PFSK-1 (cell line): ENCODE measurements at regions not wholly inside any gene's neighbourhood (a gene's known extent, or its start where the extent isn't known, plus 50 kb on each side); places are given as distances from the start of the nearest gene placed in this dataset.

ENCODE experiments used
- FOXP2 ChIP-seq: optimal IDR thresholded peaks from 2 replicates; pipeline ENCODE3; 2011; ENCODE audit warnings: borderline replicate concordance, control low read depth, inconsistent platforms; ENCODE audit not compliant: insufficient read depth; ENCODE audit errors: extremely low read length, extremely low read depth
- POLR2AphosphoS5 ChIP-seq: IDR thresholded peaks from 2 replicates; pipeline ENCODE4 v1.6.1; 2012; ENCODE audit warnings: low read depth, mild to moderate bottlenecking, control low read depth, low read length, moderate library complexity
- REST ChIP-seq, 2 experiments: IDR thresholded peaks; 2 replicates each; pipeline versions ENCODE4 v1.6.1 to v1.8.0; 2011 to 2012; ENCODE audit warnings: low read depth in 2 of 2, low read length in 2 of 2, control low read depth in 1 of 2, inconsistent platforms in 1 of 2, mild to moderate bottlenecking in 1 of 2, moderate library complexity in 1 of 2; ENCODE audit not compliant: insufficient read depth in 1 of 2
- SIN3A ChIP-seq: IDR thresholded peaks from 2 replicates; pipeline ENCODE4 v1.6.1; 2012; ENCODE audit warnings: mild to moderate bottlenecking, low read length, moderate library complexity, borderline replicate concordance; ENCODE audit not compliant: insufficient read depth
- TAF1 ChIP-seq: IDR thresholded peaks from 2 replicates; pipeline ENCODE4 v1.6.1; 2012; ENCODE audit warnings: low read length, control low read depth, borderline replicate concordance; ENCODE audit not compliant: insufficient read depth

- TF ChIP-seq SIN3A (no peak), FOXP2 (no peak), POLR2AphosphoS5 (no peak), REST (IDR thresholded peaks at IDR 0.05; ENCODE audit: insufficient read depth in 1 of 2, low read depth in 2 of 2, low read length in 2 of 2) (no peak), TAF1 (no peak)
Measured at GRCh38 chr2:67841711-67842110, 221.1 kb downstream of the C1D start.

DNA sequence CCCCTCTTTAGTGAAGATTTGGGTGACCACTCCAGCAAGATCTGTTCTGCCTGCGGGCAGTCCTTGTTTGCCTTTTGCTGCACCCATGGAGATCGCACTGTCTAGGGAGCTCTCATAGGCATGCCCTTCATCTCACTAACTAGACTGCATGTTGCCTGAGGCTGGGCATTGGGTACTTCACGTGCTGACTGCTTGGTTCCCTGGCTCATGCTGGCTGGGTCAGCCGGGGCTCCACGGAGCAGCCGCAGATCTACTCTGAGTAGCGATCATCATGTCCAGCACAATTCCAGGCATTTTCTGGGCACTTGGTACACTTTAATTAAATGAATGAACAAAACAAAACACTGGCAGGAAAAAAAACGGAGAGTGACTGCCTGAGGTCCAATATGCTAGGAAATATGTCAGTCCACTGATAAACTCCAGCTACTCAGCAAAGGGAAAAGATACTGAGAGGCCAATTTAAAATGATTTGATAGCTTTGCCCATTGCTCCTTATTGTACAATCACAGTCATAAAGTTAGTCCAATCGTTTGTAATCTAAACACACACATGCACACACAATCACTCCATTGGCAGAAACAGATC lies 220.3 kb downstream of the C1D start:
- TF ChIP-seq TAF1 (no peak), REST (IDR thresholded peaks at IDR 0.05; ENCODE audit: insufficient read depth in 1 of 2, low read depth in 2 of 2, low read length in 2 of 2) (no peak), FOXP2 (no peak), SIN3A (no peak), POLR2AphosphoS5 (no peak)

DNA sequence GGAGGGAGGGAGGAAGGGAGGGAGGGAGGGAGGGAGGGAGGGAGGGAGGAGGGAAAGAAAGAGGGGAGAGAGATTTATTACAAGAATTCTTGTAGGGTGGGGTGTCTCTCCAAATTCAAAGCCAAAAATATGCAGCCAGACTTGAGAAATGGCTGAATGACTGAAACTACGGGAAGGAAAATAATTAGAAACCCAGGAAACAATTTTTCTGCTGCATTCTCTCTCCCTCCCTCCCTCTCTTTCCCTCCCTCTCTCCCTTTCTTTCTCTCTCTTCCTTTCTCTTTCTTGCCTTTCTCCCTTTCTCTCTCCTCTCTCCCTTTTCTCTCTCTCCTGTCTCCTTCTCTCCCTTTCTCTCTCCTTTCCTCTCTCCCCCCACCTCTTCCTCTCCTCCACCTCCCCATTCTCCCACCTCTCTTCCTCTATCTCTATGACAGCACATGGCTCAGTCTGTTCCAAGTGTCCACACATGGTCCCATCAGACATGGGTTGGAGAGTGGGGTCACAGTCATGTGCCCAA lies 218.7 kb downstream of the C1D start:
- TF ChIP-seq FOXP2, result no peak
- TF ChIP-seq REST (IDR thresholded peaks at IDR 0.05; ENCODE audit: insufficient read depth in 1 of 2, low read depth in 2 of 2, low read length in 2 of 2), result no peak
- no peak for TF ChIP-seq TAF1
- TF ChIP-seq SIN3A, result no peak
- no peak for TF ChIP-seq POLR2AphosphoS5

- no peak for TF ChIP-seq SIN3A
- TF ChIP-seq TAF1, result no peak
- TF ChIP-seq POLR2AphosphoS5, result no peak
- TF ChIP-seq REST (IDR thresholded peaks at IDR 0.05; ENCODE audit: insufficient read depth in 1 of 2, low read depth in 2 of 2, low read length in 2 of 2), result no peak
- TF ChIP-seq FOXP2, result no peak
Measured at GRCh38 chr2:67845621-67846369, 217.0 kb downstream of the C1D start.
